GM18508 (cell line): ENCODE measurements at regions not wholly inside any gene's neighbourhood (a gene's known extent, or its start where the extent isn't known, plus 50 kb on each side); places are given as distances from the start of the nearest gene placed in this dataset.
"Not testable (repeated sequence)": the region's sequence is repeated elsewhere in the genome, so short reads cannot be mapped to it uniquely, and the experiment has no call there.

ENCODE experiments used
- ATAC-seq: cut with Tn5 transposase; IDR thresholded peaks from one replicate; pipeline ENCODE4 v1.9.1; 2021; ENCODE audit warnings: moderate number of reproducible peaks; ENCODE audit not compliant: insufficient read depth, unreplicated experiment

DNA sequence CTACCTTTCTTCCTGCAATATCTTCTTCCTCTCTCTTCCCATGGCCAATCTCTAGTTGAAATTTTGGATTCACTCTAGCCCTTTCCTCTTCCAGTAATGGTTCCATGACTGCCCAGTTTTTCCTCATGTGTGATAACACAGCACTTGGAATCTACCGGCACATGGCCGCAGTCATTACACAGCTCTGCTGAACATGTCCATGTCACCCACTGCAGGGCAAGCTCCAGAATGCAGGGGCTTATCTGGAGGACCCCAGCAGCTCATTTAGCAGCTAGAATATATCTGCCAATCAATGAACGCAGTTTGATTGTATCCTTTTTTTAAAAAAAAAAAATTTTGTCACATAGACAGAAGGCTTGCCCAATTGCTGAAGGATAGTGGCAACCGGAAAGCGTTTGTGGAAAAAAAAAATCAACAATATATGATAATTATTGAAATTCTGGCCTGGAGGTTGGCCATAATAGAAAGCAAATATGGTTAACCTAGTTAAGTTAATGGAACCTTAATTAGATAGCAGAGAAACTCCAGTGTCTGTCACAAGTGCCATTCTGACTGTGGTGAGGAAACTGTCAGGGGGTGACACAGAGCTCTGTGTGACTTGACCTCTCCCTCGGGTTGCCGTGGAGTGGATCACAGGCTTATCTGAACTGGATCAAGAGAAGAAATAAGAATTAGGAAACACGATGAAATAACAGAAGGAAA is 426.7 kb downstream of the LIG4 start:
- no peak for ATAC-seq

DNA sequence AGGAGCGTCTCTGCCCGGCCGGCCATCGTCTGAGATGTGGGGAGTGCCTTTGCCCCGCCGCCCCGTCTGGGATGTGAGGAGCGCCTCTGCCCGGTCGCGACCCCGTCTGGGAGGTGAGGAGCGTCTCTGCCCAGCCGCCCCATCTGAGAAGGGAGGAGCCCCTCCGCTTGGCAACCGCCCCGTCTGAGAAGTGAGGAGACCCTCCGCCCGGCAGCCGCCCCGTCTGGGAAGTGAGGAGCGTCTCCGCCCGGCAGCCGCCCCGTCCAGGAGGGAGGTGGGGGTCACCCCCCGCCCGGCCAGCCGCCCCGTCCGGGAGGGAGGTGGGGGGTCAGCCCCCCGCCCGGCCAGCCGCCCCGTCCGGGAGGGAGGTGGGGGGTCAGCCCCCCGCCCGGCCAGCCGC is 432.7 kb downstream of the LIG4 start:
- not testable (repeated sequence) for ATAC-seq

DNA sequence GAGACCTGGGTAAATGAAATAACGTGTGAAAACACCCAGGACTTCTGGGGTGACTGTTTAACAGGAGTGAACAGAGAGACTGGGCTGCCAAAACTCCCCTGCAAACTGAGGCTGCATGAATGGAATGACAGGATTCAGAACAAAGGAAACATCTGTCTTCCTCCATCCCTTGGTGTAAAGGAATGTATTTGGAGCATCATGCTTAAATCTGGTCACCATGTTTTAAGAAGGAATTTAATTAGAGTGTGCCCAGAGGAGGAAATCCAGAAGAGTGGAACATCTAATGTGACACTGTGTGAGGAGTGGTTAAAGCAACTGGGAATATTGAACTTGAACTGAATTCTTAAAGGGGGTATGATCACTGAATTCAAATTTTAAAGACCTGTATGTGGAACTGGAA is 437.2 kb downstream of the LIG4 start:
- ATAC-seq: no peak

DNA sequence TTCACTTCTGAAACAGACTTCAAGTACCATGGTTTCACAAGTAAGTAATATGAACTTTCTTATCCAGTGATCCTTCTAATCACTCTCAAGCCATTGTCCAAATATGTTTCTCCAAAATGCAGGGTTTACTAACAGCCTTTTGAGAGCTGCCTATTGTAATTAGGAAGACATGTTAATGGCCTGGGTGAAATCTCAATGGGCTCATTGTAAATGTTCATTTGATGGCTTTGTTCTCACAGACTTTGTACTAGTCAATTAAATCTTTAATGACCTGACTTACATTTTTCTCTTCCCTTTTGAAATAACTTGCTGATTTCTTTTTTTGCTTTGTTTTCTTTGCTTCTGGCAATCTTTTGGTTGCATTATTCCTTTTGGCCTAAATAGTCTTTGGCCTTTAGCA is 444.8 kb downstream of the LIG4 start:
- no peak for ATAC-seq

DNA sequence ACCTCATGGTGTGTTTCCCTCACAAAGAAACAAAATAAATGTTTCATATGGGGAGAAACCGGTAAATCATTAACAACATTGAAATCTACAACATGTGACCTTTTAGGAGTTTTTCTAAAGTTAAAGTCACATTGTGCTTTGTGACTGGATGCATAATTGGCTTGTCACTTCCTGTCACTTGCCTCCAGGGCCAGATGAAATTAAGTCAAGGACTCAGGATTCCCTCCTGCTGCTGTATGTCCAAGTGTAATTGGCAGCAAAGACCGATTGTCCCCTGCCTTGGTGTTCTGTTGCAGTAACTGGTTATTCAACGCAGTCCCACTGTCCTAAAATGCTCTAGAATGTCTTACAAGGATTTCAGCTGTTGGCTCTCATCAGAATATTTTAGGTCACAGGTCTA is 448.2 kb downstream of the LIG4 start:
- no peak for ATAC-seq

DNA sequence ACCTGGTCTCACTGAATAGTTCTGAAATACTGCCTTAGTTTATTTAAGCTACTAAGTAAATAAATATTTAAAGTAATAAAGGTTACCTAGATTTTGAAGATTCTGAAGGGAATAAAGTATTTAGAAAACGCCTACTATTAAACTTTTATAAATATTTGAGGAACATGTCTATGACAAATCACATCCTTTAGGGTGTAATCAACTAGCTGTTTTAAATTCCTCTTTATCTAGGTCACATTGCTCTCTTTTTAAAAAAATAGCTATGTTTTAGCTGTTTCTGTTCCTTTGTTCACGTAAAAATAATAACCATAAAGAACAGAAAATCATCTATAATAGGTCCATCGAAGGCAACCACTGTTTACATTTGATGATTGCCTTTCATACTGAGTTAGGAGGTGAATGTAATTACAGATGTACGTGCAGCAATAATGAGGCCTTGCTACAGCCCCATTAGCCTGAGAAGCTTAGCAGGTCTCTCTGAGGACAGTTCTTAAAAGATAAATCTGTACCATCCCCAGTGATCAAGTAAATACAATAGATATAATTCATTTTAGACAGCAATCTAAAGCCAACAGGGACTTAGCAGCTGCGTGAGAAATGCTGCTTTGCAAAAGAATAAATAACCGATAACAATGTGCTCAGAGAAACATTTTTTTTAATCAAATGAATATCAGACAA is 449.5 kb downstream of the LIG4 start:
- no peak for ATAC-seq

DNA sequence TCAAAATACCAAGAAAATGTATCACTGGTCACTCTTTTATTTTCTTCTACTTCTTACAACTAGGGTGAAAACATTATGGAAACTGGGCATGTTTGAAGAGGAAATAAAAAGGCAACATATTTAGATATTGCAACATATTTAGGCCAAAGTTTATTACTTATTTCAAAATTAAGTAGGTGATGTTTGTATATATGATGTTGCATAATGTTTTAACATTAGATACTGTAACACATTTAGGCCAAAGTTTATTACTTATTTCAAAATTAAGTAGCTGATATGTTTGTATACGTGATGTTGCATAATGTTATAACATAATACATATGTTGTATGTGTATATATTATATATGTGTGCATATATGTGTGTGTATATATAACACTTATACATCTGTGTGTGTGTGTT is 451.3 kb downstream of the LIG4 start:
- no peak for ATAC-seq

DNA sequence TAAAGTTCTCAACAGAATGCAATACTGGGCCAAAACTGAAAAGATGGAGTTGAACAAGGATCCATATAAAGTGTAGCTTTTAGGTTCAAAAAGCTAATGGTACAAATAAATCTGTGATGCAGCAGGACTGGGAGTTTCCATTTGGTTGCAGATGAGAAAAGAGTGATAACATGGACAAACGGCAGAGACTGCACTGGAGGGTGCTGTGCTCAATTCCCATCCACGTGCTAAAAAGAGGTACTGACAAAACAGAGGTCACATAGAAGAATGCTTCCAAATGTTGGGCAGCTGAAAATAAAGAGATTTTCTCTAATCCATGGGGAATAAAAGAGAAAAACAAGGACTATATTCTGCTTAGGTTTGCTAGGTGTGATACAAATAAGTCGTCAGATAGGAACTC is 461.6 kb downstream of the LIG4 start:
- ATAC-seq: no peak

DNA sequence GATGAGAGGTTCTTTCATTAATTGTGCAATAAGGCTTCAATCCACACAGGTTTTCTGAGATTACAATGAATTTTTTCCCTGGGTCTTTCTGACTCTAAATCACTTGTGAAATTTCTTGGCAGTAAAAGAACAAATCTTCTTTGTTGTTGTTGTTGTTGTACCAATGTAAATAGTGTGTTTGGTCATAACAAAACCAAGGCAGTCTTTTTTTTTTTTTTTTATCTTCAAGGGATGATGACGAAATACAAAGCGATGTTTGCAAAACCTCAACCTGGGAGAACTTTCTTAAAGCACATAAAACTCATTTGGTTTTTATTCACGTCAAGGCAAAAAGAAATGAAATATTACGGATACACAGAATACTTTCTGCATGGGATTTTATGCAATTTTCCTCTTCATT is 462.0 kb downstream of the LIG4 start:
- no peak for ATAC-seq

DNA sequence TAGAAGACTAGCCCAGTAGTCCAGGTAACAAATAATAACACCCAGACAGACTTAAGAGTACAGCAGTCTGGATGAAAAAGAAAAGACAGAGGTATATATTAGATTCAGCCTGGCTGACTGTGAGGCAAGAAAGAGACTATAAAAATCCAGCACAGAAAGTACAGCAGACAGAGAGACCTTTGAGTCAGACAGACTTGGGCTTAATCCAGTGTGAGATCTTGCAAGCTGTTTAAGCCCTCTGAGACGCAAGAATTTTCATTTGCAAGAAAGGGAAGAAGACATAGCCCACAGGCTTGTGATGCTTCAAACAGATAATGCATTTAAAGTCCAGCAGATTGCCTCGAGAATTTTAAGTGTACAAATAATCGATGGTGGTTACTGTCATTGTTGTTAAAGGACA is 471.4 kb downstream of the LIG4 start:
- no peak for ATAC-seq

DNA sequence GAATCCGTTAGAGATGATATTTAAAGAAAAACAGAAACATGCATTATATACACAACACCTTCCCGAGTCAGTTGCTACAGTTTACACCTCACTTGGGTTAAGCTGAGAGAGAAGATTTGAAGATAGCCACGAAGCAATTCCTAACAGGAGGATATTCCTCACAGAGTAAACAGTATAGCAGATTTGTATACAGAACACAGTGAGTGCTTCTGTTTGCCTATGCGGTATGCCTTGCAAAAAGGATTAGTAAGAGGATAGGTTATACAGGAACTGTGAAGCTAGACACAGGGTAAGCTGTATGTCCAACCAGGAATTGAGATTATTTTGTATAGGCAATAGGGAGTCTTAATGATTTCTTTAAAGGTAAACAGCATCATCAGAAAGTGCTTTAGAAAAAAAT is 471.8 kb downstream of the LIG4 start:
- no peak for ATAC-seq

DNA sequence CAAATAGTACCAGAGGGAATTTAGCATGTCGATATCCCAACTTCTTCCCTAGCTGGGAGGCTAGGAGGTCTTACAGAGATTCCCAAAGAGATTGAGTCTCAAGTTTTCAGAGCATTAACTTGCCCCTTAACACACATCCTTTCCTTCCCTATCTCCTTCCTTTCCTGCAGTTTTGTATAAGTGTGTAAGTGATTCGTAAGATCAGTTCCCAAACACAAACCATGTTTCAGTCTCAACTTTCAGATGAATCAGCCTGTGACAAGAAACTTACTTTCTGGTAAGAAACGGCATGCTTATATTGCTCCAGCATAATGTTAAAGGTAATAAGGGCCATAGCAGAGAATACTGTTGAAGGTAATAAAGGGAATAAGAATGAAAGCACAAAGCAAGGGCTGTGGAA is 472.2 kb downstream of the LIG4 start:
- ATAC-seq: no peak

DNA sequence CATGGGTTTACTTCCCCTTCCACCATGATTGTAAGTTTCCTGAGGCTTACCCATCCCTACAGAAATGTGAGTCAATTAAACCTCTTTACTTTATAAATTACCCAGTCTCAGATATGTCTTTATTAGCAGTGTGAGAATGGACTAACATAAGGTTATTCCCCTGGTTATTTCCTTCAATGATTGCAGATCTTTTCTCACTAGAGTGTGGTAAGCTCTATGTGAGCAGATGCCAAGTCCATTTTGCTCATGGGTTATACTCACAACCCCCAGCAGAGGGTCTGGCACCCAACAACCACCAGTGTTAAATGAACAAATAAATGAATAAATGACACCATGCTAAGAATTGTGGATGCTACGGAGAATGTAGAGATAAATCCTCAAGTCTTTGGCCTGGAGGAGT is 472.8 kb downstream of the LIG4 start:
- no peak for ATAC-seq

DNA sequence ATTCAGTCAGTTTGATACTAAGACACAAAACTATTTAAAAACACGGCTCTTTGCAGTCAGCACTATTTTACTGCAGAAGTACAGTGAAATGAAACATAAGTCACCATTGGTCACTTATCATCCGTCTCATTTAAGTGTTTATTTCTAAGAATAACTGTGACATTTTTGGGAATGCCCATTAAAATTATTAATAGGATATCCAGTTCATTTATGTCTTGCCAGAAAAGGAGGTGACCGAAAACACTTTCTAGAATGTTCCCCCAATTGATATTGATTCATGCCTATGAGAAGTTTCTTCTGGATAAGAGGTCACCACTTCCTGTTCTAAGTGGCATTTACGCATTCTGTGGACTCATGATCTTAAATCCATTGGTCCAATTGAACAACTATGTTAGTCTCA is 477.3 kb downstream of the LIG4 start:
- no peak for ATAC-seq

DNA sequence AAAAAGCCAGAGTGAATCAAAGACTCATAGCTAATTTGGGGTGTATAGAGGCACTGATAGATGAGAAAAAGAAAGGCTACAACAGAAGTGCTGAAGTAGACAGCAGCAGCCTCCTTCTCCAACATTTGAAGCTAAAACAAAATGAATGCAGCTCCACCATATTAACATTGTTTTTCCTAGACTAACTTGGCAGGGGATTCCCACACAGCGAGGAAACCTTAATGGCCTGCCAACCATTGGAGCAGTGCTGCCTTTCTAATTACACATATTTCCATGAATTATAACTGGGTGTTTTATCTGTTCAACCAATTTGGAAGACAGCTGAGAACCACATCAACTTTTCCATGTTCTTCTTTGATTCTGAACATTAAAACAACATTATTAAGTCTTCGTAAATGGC is 478.6 kb downstream of the LIG4 start:
- ATAC-seq: no peak

DNA sequence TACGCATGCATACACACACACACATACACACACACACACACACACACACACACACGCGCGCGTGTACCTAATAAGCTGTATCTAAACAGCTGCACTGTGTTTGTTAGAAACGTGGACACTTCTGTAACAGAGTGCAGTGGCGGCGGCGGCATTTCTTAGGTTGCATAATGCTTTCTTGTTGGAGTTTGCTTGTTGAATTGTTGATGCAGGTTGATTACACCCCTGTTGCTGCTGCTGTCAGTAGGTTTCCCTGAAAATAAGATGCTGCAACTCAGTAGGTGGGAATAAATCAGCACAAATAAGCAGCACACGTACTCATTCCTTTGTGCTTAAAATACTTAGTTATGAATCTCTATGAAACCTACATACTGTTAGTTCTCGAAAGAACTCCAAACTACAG is 479.2 kb downstream of the LIG4 start:
- ATAC-seq: no peak

DNA sequence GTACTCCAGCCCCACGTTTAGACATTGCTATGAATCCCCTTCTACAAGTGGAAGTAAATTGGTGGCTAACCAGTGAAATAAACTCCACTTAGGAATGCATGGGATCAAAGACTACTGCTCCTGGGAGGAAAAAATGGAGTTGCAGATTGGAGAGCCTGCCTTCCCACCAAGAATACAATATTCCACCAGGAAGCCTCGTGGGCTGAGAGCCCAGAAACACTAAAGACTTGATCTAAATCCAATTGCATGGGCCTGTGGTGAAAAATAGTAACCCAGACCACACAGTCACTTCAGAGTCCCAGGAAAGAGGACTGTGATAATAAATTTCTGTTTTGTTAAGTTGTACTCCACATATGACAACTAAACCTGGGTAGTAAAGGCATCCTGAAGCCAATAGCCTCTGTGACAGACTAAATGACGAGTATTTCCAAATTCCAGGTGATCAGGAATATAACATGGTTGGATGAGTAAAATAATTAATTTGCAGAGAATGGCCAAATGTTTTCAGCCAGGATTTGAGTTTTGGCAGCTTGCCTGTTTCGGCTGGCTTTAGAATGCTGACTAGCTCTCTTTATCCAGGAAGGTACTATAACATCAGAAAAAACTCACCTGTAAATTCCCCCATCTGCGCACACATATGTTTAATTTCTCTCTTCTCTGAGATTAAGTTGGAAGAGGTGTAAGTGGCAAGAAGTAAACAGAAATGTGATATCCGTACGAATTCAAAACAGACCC is 480.3 kb downstream of the LIG4 start:
- no peak for ATAC-seq

DNA sequence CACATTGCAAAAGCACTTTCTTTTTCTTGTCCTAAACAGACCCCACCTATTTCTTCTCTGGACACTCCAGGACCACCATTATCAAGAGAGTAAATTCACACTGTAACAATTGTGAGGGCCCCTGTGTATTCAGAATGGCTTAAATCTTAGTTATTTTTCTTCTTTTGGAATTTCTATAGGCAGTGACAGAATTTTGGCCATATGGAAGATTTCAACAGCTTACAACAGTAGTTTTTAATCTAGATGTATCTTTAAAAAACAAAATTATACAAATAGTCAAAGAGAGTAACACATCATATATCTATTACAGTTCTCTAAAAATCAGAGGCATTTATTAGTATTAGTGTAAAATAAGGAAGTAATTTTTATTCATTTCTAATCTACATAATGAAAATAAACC is 482.1 kb downstream of the LIG4 start:
- ATAC-seq: no peak

DNA sequence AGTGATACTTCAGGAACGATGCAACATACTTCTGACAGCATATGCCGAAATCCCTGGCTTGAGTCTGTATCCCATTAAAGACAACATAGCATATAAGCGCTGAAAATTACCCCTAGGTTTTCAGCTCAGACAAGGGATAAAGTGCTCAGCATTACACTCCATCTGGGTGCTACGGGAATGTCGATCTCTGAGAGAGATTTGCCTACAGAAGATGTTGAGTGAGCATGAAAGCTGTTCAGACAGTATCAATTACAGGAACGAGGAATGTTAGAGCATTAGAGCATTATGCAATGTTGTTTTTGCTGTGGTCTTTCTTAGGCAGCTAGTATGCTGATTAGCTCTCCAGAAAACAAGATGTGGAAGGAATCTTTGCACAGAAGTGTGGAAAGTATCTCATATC is 484.5 kb downstream of the LIG4 start:
- ATAC-seq: no peak

DNA sequence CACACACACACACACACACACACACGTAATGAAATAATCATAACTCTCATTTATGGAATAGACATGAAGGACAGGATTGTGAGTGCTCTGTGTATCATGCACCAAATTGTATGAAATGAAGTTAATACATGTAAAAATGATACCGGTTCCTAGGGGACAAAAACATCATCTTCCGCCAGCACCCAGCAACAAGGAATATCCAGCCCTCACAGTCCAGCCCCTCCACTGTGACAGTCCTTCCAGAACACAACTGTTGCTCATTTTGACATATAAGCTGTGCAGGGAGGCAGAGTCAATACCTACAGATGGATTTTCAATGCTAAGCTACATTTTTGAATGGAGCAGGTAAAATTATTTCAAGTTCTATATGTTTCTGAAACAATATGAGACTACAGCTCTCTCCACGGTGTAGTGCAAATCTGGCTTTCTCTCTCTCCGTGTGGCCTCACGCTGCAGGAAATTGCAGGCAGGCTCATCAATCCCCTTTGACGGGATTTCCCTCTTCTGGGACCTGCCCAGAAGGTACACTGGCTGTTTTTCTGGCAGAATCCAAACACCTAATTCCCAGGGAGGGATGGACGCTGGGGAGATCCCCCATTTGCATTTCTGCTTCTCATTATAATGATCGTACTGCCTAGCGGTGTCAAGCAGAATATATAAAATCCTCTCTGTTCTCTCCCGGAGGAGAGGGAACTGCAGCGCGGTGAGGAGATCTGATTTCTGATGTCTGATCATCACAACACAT is 494.0 kb downstream of the LIG4 start:
- no peak for ATAC-seq

DNA sequence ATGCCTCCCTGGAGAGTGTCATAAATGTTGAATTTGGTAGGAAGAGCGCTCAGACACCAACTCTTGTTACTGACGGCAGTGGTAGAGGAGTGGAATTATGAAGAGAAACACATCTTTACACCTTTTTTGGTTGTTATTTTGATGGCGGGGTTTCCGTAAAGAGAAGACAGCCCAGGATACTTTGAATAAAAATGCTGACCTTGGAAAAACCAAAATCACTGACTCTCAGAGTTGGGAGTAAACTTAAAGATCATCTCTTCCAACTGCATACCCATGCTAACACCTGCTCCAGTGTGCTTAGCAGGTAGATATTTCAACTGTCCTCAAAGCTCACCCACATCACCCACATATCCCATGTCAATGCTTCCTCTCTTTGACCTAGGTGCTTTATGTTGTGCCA is 498.6 kb downstream of the LIG4 start:
- no peak for ATAC-seq
